Activated CD4-positive, alpha-beta memory T cell treated with anti-CD3 and anti-CD28 coated beads for 36 hours (primary cell): ENCODE measurements at regions not wholly inside any gene's neighbourhood (a gene's known extent, or its start where the extent isn't known, plus 50 kb on each side); places are given as distances from the start of the nearest gene placed in this dataset.

ENCODE experiments used
- CTCF ChIA-PET: fragments of 350-600 bp; sonication (Branson Sonifier 250); formaldehyde crosslinking; loops from one replicate; lab custom pipeline; 2021; ENCODE audit warnings: antibody characterized with exemption, inconsistent platforms; lab: Charles Lee
- POLR2A ChIA-PET: fragments of 350-600 bp; sonication (Branson Sonifier 250); formaldehyde crosslinking; loops from one replicate; lab custom pipeline; 2021; ENCODE audit warnings: antibody characterized with exemption; lab: Charles Lee
- DNase-seq: peaks from one replicate; pipeline ENCODE4 v3.0.0-alpha.2; 2020
- H3K27ac Mint-ChIP-seq: one replicate; pipeline ENCODE4 v1.8.0; 2021; ENCODE audit warnings: mixed read lengths
- H3K27me3 Mint-ChIP-seq: one replicate; pipeline ENCODE4 v1.8.0; 2021; ENCODE audit warnings: mixed read lengths
- H3K36me3 Mint-ChIP-seq: one replicate; pipeline ENCODE4 v1.8.0; 2021; ENCODE audit warnings: mixed read lengths
- H3K4me1 Mint-ChIP-seq: one replicate; pipeline ENCODE4 v1.8.0; 2021; ENCODE audit warnings: low read depth, mixed read lengths
- H3K4me3 Mint-ChIP-seq: one replicate; pipeline ENCODE4 v1.8.0; 2021; ENCODE audit warnings: mild to moderate bottlenecking, mixed read lengths
- H3K9me3 Mint-ChIP-seq: one replicate; pipeline ENCODE4 v1.8.0; 2021; ENCODE audit warnings: mixed read lengths
- intact Hi-C: fragments of 100-400 bp; cut with micrococcal nuclease; formaldehyde crosslinking; loops from one replicate; pipeline ENCODE4 v1.15.1; 2023

- H3K27ac Mint-ChIP-seq = no peak overlapping the region
Observed at GRCh38 chr10:121306159-121306673, 292.0 kb downstream of the FGFR2 start.

GRCh38 chr10:121307411-121307980 lies 290.7 kb downstream of the FGFR2 start:
- POLR2A ChIA-PET = no interaction called here

More at GRCh38 chr10:121306159-121306673, 292.0 kb downstream of the FGFR2 start:
- Mint-ChIP-seq H3K9me3 (peaks cover 3% of the 10 kb centered on the region), H3K27me3 (no peaks in the 10 kb centered on the region), H3K4me1 (no peaks in the 10 kb centered on the region), H3K4me3 (no peak overlapping the region), H3K36me3 (no peaks in the 10 kb centered on the region)
- CTCF ChIA-PET = no interaction called here
- intact Hi-C loops = no loop called here
- POLR2A ChIA-PET = no interaction called here
- DNase-seq = no peak

DNA sequence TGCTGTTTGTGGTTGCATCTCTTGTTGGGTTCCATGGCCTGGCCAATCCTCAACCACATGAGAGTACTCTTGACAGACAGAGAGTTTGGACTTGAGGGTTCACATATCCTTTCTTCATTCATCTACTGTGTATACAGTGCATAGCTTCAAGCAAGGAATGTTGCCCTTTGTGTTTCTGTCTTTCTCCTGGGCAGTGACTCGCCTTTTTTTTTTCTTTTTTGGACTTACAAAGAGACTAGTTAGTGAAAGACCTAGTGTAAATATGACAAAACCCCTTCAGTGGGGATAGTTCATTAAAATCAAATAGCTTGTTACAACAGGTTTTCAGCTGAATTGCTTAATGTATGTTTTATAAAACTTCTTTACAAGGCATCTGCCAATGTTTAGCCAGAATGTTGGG lies 290.2 kb downstream of the FGFR2 start:
- Mint-ChIP-seq H3K27me3 (no peaks in the 10 kb centered on the region), H3K36me3 (no peaks in the 10 kb centered on the region), H3K9me3 (peaks cover 3% of the 10 kb centered on the region), H3K4me1 (no peaks in the 10 kb centered on the region), H3K4me3 (no peak overlapping the region), H3K27ac (no peak overlapping the region)
- no peak for DNase-seq
- CTCF ChIA-PET = no interaction called here
- POLR2A ChIA-PET = no interaction called here
- intact Hi-C loops = no loop called here

More at GRCh38 chr10:121307411-121307980, 290.7 kb downstream of the FGFR2 start:
- Mint-ChIP-seq H3K4me3 (no peak overlapping the region), H3K9me3 (peaks cover 3% of the 10 kb centered on the region), H3K27ac (no peak overlapping the region), H3K27me3 (no peaks in the 10 kb centered on the region), H3K4me1 (no peaks in the 10 kb centered on the region), H3K36me3 (no peaks in the 10 kb centered on the region)
- no peak for DNase-seq
- intact Hi-C loops = no loop called here
- CTCF ChIA-PET = no interaction called here

DNA sequence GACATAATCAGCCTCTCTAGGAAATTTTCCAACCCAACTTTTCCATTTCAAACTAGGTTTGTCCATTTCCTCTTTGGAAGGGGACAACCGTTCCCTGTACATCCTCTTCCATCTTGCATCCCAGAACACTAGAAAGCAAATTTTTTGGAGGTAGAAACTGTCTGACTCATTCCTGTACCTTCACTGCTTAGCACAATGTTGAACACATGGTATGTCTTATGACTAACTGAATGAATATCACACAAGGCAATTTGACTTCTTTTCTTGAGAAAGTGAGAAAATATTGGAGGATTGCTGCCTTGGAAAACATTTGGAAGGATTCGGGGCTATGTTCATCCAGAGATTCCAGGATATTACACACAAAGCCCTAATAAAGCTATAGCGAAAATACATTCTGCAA lies 289.1 kb downstream of the FGFR2 start:
- no peak overlapping the region for H3K27ac Mint-ChIP-seq
- intact Hi-C loops = no loop called here
- H3K27me3 Mint-ChIP-seq = no peaks in the 10 kb centered on the region
- no peak overlapping the region for H3K4me3 Mint-ChIP-seq
- H3K4me1 Mint-ChIP-seq = no peaks in the 10 kb centered on the region
- no peaks in the 10 kb centered on the region for H3K36me3 Mint-ChIP-seq
- DNase-seq = no peak
- ChIA-PET CTCF (no interaction called here), POLR2A (no interaction called here)
- peaks cover 3% of the 10 kb centered on the region for H3K9me3 Mint-ChIP-seq

DNA sequence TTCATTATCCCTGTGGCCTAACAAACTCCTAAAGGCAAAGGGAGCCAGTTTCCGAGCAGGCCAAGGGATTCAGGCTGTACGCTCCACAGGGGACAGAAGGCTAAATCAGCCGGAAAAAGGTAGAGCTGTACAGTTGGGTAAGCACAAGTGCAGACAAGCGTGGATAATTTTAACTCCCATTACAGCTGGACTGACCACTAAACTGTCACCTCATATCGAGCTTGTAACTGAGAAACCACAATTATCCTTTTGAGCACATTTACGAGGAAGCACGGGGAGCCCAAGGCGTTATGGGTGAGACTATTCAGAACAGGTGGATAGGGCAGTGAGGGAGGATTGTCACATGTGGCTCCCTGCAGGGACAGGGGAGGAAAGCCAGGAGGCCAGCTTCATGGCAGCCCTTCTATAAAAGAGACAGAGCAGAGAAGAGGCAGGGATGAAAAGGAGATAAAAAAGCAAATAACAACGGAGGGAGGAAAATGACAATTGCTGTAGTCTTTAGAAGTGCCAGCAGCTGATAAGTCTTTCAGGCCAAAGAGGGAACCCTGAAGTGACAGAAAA lies 288.0 kb downstream of the FGFR2 start:
- intact Hi-C loops = no loop called here

DNA sequence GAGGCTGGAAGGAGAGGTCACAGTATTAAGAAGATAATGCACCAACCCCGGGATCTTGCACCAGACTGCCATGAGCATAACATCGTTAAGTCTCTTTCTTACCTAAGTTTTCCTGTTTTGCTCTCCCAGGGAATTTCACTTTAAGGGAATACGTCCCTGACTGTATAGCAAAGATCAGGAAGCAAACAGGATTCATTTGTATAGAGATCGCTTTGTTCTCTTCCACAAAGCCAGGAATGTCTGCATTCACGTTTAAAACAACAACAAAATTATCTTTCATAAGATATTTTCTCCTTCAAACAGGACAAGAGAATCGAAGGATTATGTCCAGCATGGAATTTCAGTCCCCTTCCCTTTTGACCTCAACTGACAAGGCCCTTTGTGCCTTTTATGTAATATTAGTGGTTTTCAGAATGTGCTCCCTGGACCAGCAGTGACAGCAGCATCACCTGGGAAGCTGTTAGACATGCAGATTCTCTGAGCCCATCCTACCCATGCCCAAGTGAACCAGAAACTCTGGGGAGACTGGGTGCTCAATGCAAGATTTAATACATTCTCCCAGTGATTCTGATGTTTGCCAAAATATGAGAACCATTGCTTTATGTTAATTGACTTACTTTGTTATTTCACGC lies 286.3 kb downstream of the FGFR2 start:
- no peaks in the 10 kb centered on the region for H3K27me3 Mint-ChIP-seq
- no peaks in the 10 kb centered on the region for H3K36me3 Mint-ChIP-seq
- no peaks in the 10 kb centered on the region for H3K4me1 Mint-ChIP-seq
- intact Hi-C loops = no loop called here
- ChIA-PET CTCF (no interaction called here), POLR2A (no interaction called here)
- DNase-seq = no peak
- H3K9me3 Mint-ChIP-seq = peaks cover 3% of the 10 kb centered on the region
- H3K27ac Mint-ChIP-seq = no peak overlapping the region
- no peak overlapping the region for H3K4me3 Mint-ChIP-seq

More for the DNA sequence above, 288.0 kb downstream of the FGFR2 start:
- Mint-ChIP-seq H3K27me3 (no peaks in the 10 kb centered on the region), H3K4me3 (no peak overlapping the region), H3K4me1 (no peaks in the 10 kb centered on the region), H3K9me3 (peaks cover 3% of the 10 kb centered on the region), H3K27ac (no peak overlapping the region), H3K36me3 (no peaks in the 10 kb centered on the region)
- CTCF ChIA-PET = no interaction called here
- no peak for DNase-seq
- POLR2A ChIA-PET = no interaction called here

DNA sequence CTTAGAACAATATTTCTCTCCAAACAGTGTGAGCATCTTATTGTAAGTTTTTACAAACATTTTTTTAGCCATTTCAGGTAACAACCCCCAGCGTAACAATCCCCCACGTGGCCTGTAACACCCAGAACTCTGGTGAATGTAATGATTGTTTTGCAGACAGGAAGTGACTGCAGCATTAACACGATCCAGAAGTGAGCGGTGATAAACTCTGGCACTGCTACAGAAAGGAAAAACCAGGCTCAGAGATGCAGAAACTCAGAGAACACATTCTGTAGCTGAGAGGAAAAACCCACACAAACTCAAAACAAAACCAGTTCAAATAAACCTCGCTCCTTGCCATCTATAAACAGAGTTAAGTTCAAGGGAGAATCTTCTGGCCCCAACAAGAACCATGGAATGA lies 285.7 kb downstream of the FGFR2 start:
- H3K27ac Mint-ChIP-seq = no peak overlapping the region
- ChIA-PET CTCF (no interaction called here), POLR2A (no interaction called here)
- H3K27me3 Mint-ChIP-seq = no peaks in the 10 kb centered on the region
- H3K9me3 Mint-ChIP-seq = peaks cover 2% of the 10 kb centered on the region
- no peak overlapping the region for H3K4me3 Mint-ChIP-seq
- no peak for DNase-seq
- no peaks in the 10 kb centered on the region for H3K4me1 Mint-ChIP-seq
- intact Hi-C loops = no loop called here
- no peaks in the 10 kb centered on the region for H3K36me3 Mint-ChIP-seq

DNA sequence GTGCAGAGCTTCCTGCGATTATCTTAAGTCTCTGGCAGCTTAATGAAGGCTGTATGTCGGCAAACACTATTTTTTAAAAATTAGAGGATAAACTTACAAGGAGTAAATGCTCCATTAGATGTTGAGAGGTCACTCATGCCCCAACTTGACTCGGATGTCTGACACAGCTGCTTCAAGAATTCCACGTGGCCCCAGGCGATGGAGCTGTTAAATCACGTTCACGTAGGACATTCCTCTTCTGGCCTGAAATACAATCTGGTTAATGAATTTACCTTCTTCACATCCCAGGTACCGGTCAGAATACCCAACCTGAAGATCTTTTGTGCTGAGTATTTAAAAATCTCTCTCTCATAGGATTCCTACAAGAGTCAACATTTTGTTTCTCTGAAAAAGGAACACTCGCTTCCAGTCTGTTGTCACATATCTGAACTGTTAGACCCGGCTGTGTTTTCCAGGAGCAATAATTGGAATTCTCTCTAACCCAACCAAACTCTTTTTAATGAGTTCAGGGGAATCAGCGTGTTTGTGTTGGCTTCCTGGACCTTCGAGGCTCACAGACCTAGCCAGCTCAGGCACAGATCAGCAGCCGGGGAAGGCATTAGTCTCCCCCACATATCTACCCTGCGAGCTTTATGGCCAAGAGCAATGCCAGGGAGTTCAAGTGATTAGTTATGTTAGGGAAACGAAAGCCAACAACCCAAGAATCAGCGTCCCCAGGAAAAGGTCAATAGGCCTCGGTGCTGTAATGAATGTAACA lies 284.9 kb downstream of the FGFR2 start:
- ChIA-PET POLR2A (no interaction called here), CTCF (no interaction called here)
- no peaks in the 10 kb centered on the region for H3K27me3 Mint-ChIP-seq
- no peaks in the 10 kb centered on the region for H3K4me1 Mint-ChIP-seq
- intact Hi-C loops = no loop called here
- H3K9me3 Mint-ChIP-seq = no peaks in the 10 kb centered on the region
- DNase-seq = no peak
- H3K4me3 Mint-ChIP-seq = no peak overlapping the region
- no peak overlapping the region for H3K27ac Mint-ChIP-seq
- H3K36me3 Mint-ChIP-seq = no peaks in the 10 kb centered on the region

GRCh38 chr10:121316432-121316831 lies 281.8 kb downstream of the FGFR2 start:
- H3K9me3 Mint-ChIP-seq = no peaks in the 10 kb centered on the region
- POLR2A ChIA-PET = no interaction called here
- intact Hi-C loops = no loop called here
- H3K4me3 Mint-ChIP-seq = no peak overlapping the region
- H3K27ac Mint-ChIP-seq = no peak overlapping the region
- no peaks in the 10 kb centered on the region for H3K27me3 Mint-ChIP-seq
- no peaks in the 10 kb centered on the region for H3K36me3 Mint-ChIP-seq
- DNase-seq = no peak
- CTCF ChIA-PET = no interaction called here
- no peaks in the 10 kb centered on the region for H3K4me1 Mint-ChIP-seq

GRCh38 chr10:121317374-121317773 lies 280.9 kb downstream of the FGFR2 start:
- no peaks in the 10 kb centered on the region for H3K9me3 Mint-ChIP-seq
- ChIA-PET CTCF (no interaction called here), POLR2A (no interaction called here)
- H3K4me3 Mint-ChIP-seq = no peak overlapping the region
- no peak for DNase-seq
- H3K4me1 Mint-ChIP-seq = no peaks in the 10 kb centered on the region
- no peaks in the 10 kb centered on the region for H3K36me3 Mint-ChIP-seq
- intact Hi-C loops = no loop called here
- no peaks in the 10 kb centered on the region for H3K27me3 Mint-ChIP-seq
- no peak overlapping the region for H3K27ac Mint-ChIP-seq

GRCh38 chr10:121322046-121322445 lies 276.2 kb downstream of the FGFR2 start:
- Mint-ChIP-seq H3K9me3 (no peaks in the 10 kb centered on the region), H3K4me3 (no peak overlapping the region), H3K27ac (no peak overlapping the region), H3K4me1 (no peaks in the 10 kb centered on the region), H3K36me3 (no peaks in the 10 kb centered on the region), H3K27me3 (no peaks in the 10 kb centered on the region)
- ChIA-PET POLR2A (no interaction called here), CTCF (no interaction called here)
- intact Hi-C loops = no loop called here
- no peak for DNase-seq

- intact Hi-C loops = no loop called here
- H3K4me1 Mint-ChIP-seq = no peaks in the 10 kb centered on the region
- DNase-seq = no peak
- H3K27ac Mint-ChIP-seq = no peak overlapping the region
- ChIA-PET CTCF (no interaction called here), POLR2A (no interaction called here)
- no peak overlapping the region for H3K4me3 Mint-ChIP-seq
- no peaks in the 10 kb centered on the region for H3K36me3 Mint-ChIP-seq
- no peaks in the 10 kb centered on the region for H3K27me3 Mint-ChIP-seq
- peaks cover 2% of the 10 kb centered on the region for H3K9me3 Mint-ChIP-seq
Observed at GRCh38 chr10:121322776-121323175, 275.5 kb downstream of the FGFR2 start.
